ENCODE measurements at regions not wholly inside any gene's neighbourhood (a gene's known extent, or its start where the extent isn't known, plus 50 kb on each side); places are given as distances from the start of the nearest gene placed in this dataset.

DNA sequence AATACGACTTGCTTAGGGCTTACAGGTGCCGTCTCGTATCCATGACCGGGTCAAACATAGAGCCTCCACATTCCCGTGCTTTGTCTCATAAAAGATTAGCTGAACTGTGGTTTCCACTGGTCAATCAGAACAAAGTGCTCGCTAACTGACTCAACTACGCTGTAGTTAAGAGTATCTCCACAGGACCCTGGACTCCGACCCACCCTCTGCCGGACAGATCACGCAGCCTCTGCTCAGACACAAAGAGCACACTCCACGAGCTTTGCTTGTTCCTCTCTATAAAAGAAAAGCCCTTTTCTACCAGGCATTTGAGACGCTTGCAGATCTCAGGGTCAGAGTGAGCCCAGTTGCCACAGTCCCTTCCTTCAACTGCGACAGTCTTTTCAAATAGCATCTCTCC lies 298.7 kb upstream of the CDH4 start:
- Histone ChIP-seq H3K27ac (no peak overlapping the region), H3K4me1 (ENCODE audit: control insufficient read depth in 1 of 2, insufficient read depth in 1 of 2, low read depth in 1 of 2, low read length in 1 of 2) (no peaks in the 10 kb centered on the region), H3K36me3 (no peaks in the 10 kb centered on the region), H3K4me3 (ENCODE audit: low read depth in 1 of 2, low read length in 1 of 2) (no peak overlapping the region), H3K9me3 (no peaks in the 10 kb centered on the region), H3K27me3 (no peaks in the 10 kb centered on the region)
- TF ChIP-seq, protein P1, sequence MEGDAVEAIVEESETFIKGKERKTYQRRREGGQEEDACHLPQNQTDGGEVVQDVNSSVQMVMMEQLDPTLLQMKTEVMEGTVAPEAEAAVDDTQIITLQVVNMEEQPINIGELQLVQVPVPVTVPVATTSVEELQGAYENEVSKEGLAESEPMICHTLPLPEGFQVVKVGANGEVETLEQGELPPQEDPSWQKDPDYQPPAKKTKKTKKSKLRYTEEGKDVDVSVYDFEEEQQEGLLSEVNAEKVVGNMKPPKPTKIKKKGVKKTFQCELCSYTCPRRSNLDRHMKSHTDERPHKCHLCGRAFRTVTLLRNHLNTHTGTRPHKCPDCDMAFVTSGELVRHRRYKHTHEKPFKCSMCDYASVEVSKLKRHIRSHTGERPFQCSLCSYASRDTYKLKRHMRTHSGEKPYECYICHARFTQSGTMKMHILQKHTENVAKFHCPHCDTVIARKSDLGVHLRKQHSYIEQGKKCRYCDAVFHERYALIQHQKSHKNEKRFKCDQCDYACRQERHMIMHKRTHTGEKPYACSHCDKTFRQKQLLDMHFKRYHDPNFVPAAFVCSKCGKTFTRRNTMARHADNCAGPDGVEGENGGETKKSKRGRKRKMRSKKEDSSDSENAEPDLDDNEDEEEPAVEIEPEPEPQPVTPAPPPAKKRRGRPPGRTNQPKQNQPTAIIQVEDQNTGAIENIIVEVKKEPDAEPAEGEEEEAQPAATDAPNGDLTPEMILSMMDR (IDR thresholded peaks at IDR 0.05), result no peak

DNA sequence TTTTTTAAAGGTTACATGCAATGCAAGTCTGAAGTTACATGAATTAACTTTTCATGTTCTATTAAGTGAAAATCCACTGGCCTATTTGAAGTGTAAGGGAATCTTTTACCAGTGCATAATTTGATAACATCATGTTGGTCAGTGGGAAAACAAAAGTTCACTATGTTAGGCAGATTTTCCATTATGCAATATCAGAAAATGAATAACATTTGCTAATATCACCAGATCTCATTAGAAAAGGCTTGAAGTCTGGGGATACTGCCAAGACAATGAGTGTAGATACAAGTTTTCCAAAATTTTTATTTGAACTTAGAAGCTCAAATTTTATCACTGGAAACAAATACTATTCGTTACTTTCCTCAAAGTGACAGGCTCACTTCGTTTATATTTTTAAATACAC lies 296.4 kb upstream of the CDH4 start:
- no peaks in the 10 kb centered on the region for H3K27me3 ChIP-seq
- no peaks in the 10 kb centered on the region for H3K4me1 ChIP-seq (ENCODE audit: control insufficient read depth in 1 of 2, insufficient read depth in 1 of 2, low read depth in 1 of 2, low read length in 1 of 2)
- no peaks in the 10 kb centered on the region for H3K9me3 ChIP-seq
- TF ChIP-seq, protein P1 (IDR thresholded peaks at IDR 0.05), result no peak
- no peak overlapping the region for H3K27ac ChIP-seq
- H3K36me3 ChIP-seq, result no peaks in the 10 kb centered on the region
- no peak overlapping the region for H3K4me3 ChIP-seq (ENCODE audit: low read depth in 1 of 2, low read length in 1 of 2)

DNA sequence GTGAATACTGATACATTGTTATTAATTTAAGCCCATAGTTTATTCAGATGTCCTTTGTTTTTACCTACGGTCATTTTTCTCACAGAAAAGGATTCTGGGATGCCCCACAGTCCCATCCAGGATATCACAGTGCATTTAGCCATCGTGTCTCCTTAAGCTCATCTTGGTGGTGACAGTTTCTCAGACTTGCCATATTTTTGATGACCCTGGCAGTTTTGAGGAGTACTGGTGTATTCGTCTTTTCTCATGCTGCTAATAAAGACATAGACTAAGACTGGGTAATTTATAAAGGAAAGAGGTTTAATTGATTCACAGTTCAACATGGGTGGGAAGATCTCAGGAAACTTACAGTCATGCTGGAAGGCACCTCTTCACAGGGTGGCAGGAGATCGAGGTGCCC lies 295.9 kb upstream of the CDH4 start:
- TF ChIP-seq, protein P1 (IDR thresholded peaks at IDR 0.05), result no peak
- no peaks in the 10 kb centered on the region for H3K36me3 ChIP-seq
- no peaks in the 10 kb centered on the region for H3K9me3 ChIP-seq
- H3K27me3 ChIP-seq, result no peaks in the 10 kb centered on the region
- no peak overlapping the region for H3K4me3 ChIP-seq (ENCODE audit: low read depth in 1 of 2, low read length in 1 of 2)
- no peak overlapping the region for H3K27ac ChIP-seq
- no peaks in the 10 kb centered on the region for H3K4me1 ChIP-seq (ENCODE audit: control insufficient read depth in 1 of 2, insufficient read depth in 1 of 2, low read depth in 1 of 2, low read length in 1 of 2)

DNA sequence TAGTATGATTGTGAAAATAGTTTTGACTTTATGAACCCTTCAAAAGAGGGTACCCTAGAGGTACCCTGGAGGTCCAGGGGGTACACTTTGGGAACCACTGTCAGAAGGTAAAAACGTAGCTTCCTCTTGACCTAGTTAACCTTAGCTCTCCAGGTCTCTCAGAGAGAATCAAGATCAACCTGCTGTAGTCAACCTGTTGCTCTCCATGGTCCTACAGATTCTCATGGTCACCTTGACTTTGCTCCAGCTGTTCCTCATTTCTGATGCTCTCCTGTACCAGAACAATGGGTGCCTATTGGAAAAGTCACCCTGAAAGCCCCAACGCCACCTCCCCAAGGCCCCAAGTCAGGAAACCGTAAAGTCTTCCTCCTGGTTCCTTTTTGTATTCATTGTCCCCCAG lies 294.4 kb upstream of the CDH4 start:
- no peaks in the 10 kb centered on the region for H3K27me3 ChIP-seq
- H3K27ac ChIP-seq, result no peak overlapping the region
- no peaks in the 10 kb centered on the region for H3K9me3 ChIP-seq
- H3K4me3 ChIP-seq (ENCODE audit: low read depth in 1 of 2, low read length in 1 of 2), result no peak overlapping the region
- H3K4me1 ChIP-seq (ENCODE audit: control insufficient read depth in 1 of 2, insufficient read depth in 1 of 2, low read depth in 1 of 2, low read length in 1 of 2), result no peaks in the 10 kb centered on the region
- TF ChIP-seq, protein P1 (IDR thresholded peaks at IDR 0.05), result no peak
- no peaks in the 10 kb centered on the region for H3K36me3 ChIP-seq

DNA sequence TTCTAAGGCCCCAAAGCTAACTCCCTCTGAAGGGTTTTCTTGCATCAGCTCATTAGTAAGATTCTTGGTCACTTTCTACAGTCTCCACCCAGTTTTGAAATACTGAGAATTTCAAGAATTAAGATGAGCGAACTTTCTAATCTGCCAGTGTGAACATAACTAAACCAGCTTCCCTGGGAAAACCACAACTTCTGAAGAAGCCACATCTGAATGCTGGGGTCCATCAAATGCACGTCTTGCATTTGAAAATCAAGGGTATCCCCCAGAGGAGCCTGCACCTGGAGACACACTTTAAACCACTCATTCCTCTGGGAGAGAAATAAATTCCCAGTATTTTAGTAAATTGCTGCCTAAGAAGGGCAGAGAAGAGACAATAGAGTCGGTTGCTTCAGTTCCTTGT lies 292.1 kb upstream of the CDH4 start:
- Histone ChIP-seq H3K4me1 (ENCODE audit: control insufficient read depth in 1 of 2, insufficient read depth in 1 of 2, low read depth in 1 of 2, low read length in 1 of 2) (no peaks in the 10 kb centered on the region), H3K9me3 (no peaks in the 10 kb centered on the region), H3K27ac (no peak overlapping the region), H3K4me3 (ENCODE audit: low read depth in 1 of 2, low read length in 1 of 2) (no peak overlapping the region), H3K36me3 (no peaks in the 10 kb centered on the region), H3K27me3 (no peaks in the 10 kb centered on the region)
- TF ChIP-seq, protein P1 (IDR thresholded peaks at IDR 0.05), result no peak

DNA sequence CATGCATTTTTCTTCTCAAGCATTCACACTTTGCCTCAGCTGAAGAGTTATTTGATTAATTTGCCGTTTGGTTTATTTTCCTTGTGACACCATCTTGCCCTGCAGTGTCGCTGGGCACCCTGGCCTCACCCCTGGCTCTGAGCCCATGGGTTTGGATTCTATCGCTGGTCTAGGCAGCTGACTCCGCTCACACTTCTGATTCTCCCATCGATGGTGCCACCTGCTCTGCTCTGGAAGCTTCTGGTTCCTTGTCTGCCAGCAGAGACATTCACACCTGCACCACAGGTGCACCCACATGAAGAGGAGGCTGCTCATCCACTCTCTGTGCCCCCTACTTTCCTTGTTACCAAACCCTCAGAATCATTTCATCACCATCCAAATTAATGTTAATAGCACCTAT lies 291.6 kb upstream of the CDH4 start:
- Histone ChIP-seq H3K9me3 (no peaks in the 10 kb centered on the region), H3K4me1 (ENCODE audit: control insufficient read depth in 1 of 2, insufficient read depth in 1 of 2, low read depth in 1 of 2, low read length in 1 of 2) (no peaks in the 10 kb centered on the region), H3K27ac (no peak overlapping the region), H3K36me3 (no peaks in the 10 kb centered on the region), H3K4me3 (ENCODE audit: low read depth in 1 of 2, low read length in 1 of 2) (no peak overlapping the region), H3K27me3 (no peaks in the 10 kb centered on the region)
- TF ChIP-seq, protein P1 (IDR thresholded peaks at IDR 0.05), result no peak
